ENCODE measurements at regions not wholly inside any gene's neighbourhood (a gene's known extent, or its start where the extent isn't known, plus 50 kb on each side); places are given as distances from the start of the nearest gene placed in this dataset.

DNA sequence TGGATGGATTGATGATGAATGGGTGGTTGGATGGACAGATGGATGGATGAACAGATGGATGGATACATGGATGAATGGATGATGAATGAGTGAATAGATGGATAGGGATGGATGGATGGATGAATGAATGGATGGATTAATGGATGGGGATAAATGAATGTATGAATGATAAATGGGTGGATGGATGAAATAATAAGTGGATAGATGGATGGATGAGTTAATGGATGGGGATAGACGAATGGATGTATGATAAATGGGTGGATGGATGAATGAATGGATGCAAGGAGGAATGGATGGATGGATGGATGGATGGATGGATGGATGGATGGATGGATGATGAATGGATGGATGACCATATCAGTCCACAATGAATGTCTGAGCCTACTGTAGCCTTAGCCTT, 381.9 kb downstream of the SETD4 start:
- peaks cover 0 to 40% (median 0%) of the 10 kb centered on the region in 4 donors for H3K4me1 ChIP-seq
- no peaks in the 10 kb centered on the region for H3K9me3 ChIP-seq
- H3K36me3 ChIP-seq, result no peaks in the 10 kb centered on the region
- H3K4me3 ChIP-seq, result no peak overlapping the region
- peak overlapping the region in 1 of 3 donors; percentile 91 for H3K27ac ChIP-seq
- WGBS (ENCODE audit: insufficient coverage, low coverage, low lambda C conversion rate, missing lambda C conversion rate), result 82% methylated on average over 1 of the region's 1 CpG
- H3K27me3 ChIP-seq, result no peaks in the 10 kb centered on the region
- no peak for ATAC-seq
- intact Hi-C loops (cut with DNase I), result no loop called here
- TF ChIP-seq, protein P1, sequence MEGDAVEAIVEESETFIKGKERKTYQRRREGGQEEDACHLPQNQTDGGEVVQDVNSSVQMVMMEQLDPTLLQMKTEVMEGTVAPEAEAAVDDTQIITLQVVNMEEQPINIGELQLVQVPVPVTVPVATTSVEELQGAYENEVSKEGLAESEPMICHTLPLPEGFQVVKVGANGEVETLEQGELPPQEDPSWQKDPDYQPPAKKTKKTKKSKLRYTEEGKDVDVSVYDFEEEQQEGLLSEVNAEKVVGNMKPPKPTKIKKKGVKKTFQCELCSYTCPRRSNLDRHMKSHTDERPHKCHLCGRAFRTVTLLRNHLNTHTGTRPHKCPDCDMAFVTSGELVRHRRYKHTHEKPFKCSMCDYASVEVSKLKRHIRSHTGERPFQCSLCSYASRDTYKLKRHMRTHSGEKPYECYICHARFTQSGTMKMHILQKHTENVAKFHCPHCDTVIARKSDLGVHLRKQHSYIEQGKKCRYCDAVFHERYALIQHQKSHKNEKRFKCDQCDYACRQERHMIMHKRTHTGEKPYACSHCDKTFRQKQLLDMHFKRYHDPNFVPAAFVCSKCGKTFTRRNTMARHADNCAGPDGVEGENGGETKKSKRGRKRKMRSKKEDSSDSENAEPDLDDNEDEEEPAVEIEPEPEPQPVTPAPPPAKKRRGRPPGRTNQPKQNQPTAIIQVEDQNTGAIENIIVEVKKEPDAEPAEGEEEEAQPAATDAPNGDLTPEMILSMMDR (IDR thresholded peaks at IDR 0.05), result no peak
- TF ChIP-seq POLR2A (IDR thresholded peaks at IDR 0.05), result no peak
- DNase-seq, result no peak

DNA sequence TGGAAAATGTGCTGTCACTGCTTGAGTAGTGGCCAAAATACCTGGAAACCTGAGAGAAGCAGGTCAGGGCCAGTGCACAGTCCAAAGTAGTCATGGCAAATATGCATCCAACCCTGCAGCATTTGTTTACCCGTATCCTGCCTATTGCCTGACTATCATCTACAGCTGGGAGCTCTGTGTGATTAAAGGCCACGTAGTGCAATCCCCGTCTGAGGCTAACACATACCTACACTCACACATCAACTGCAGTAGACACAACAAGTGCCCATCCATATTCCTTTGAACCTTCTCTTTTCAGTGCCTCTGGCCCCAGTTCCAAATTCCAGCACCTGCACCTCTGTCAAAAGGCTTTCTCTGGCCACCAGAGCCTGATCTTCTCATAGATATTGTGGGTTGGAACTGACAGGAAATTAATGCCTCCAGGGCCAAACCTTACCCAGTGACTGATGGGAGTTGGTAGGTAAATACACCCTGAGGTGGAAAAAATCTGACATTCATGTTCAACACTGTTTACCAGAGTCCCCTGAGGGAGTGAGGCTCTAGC, 383.0 kb downstream of the SETD4 start:
- Histone ChIP-seq H3K36me3 (no peaks in the 10 kb centered on the region), H3K9me3 (no peaks in the 10 kb centered on the region), H3K27ac (peak overlapping the region in 1 of 3 donors; percentile 91), H3K4me1 (peaks cover 0 to 30% (median 0%) of the 10 kb centered on the region in 4 donors), H3K4me3 (no peak overlapping the region), H3K27me3 (no peaks in the 10 kb centered on the region)
- intact Hi-C loops (cut with DNase I), result no loop called here
- no peak for TF ChIP-seq POLR2A (IDR thresholded peaks at IDR 0.05)
- TF ChIP-seq, protein P1 (IDR thresholded peaks at IDR 0.05), result no peak
- 40% methylated on average over 2 of the region's 3 CpGs for WGBS (ENCODE audit: insufficient coverage, low coverage, low lambda C conversion rate, missing lambda C conversion rate)
- ATAC-seq (peak; percentile 72 to 96 (median 87)), DNase-seq (peak in 2 of 3 donors; percentile 52 to 75)

DNA sequence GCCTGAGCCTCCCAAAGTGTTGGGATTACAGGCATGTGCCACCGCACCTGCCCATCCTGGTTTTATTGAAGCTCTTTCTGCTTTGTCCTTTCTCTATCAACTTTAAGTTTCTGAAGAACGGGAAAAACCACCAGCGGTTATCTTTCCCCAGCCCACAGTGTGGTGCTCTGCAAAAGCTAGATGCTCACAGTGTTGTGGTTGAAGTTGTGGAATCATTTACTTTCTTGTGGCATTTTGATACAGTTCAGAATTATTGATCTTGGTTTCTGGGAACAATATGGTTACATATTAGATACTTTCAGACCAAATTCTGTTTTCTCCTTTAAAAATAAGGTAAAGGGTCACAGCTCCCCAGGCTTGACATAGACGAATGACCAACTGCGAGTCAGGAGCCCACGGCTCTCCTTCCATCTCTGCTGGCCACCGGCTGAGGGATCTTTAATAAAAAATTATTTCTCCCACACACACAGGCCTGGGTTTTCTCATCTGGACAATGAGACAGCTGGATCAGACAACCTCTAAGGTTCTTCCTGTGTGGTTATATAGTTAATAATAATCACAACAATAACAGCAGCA, 385.3 kb downstream of the SETD4 start:
- ATAC-seq (peak in 3 of 4 donors; percentile 25 to 70 (median 43)), DNase-seq (no peak)
- no peaks in the 10 kb centered on the region for H3K9me3 ChIP-seq
- no peaks in the 10 kb centered on the region for H3K27me3 ChIP-seq
- H3K4me1 ChIP-seq, result peaks cover 0 to 42% (median 0%) of the 10 kb centered on the region in 4 donors
- TF ChIP-seq, protein P1 (IDR thresholded peaks at IDR 0.05), result peak in 2 of 4 donors; percentile 28 to 55
- no peak for TF ChIP-seq POLR2A (IDR thresholded peaks at IDR 0.05)
- no peaks in the 10 kb centered on the region for H3K36me3 ChIP-seq
- no peak overlapping the region for H3K4me3 ChIP-seq
- intact Hi-C loops (cut with DNase I), result no loop called here
- 20% methylated on average over 7 of the region's 7 CpGs for WGBS (ENCODE audit: insufficient coverage, low coverage, low lambda C conversion rate, missing lambda C conversion rate)
- peak overlapping the region in 1 of 3 donors; percentile 91 for H3K27ac ChIP-seq

DNA sequence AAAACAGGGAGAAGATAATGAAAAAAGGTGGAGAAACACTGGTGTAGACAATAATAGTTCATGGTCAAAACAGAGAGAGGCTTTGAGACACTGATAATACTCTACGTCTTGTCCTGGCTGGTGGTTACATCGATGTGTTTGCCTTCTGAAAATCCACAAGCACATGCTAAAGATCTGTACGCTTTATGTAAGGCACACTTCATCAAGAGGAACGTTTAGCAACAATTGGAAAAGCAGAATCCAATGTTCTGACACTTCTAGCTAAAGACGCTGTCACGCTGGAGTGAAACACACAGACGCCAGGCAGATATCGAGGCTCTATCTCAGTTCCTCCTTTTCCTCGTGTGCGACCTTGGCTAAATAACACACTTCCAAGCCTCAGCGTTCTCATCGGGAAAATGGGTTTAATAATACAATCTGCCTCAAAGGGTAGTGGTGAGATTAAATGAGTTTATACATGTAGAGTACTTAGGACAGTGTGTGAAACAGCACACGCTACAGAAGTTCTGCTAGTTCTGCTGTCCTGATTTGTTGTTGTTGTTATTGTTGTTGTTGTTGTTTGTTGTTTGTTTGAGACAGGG, 386.1 kb downstream of the SETD4 start:
- intact Hi-C loops (cut with DNase I), result no loop called here
- WGBS (ENCODE audit: insufficient coverage, low coverage, low lambda C conversion rate, missing lambda C conversion rate), result 77% methylated on average over 13 of the region's 13 CpGs
- TF ChIP-seq, protein P1 (IDR thresholded peaks at IDR 0.05), result no peak
- no peak for TF ChIP-seq POLR2A (IDR thresholded peaks at IDR 0.05)

More for the DNA sequence above, 386.1 kb downstream of the SETD4 start:
- no peaks in the 10 kb centered on the region for H3K9me3 ChIP-seq
- H3K27ac ChIP-seq, result peak overlapping the region in 1 of 3 donors; percentile 91
- DNase-seq (no peak), ATAC-seq (no peak)
- no peak overlapping the region for H3K4me3 ChIP-seq
- H3K27me3 ChIP-seq, result no peaks in the 10 kb centered on the region
- H3K36me3 ChIP-seq, result no peaks in the 10 kb centered on the region
- peaks cover 0 to 42% (median 0%) of the 10 kb centered on the region in 4 donors for H3K4me1 ChIP-seq
